ENCODE measurements at regions not wholly inside any gene's neighbourhood (a gene's known extent, or its start where the extent isn't known, plus 50 kb on each side); places are given as distances from the start of the nearest gene placed in this dataset.

DNA sequence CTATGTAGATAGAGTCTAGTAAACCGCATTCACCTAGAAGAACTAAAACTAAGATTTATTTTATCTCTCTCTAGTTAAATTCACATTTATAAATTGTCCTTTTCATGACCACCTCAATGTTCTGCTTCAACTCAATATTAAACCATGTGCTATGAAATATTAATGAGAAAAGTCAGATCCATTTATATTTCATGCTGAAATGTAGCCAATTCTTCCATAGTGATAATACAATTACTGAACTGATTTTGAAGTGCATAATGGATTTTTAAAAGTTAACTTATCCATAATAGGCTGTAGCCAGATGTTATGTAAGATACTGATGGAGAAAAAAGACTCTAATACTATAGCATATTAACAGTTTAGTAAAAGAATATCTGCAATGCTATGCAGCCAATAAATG is 479.7 kb upstream of the PCDH15 start:
- TF ChIP-seq SP1 (CRISPR knock-in tag; conservative IDR thresholded peaks at IDR 0.05), result no peak
- no peak for TF ChIP-seq RELA (CRISPR knock-in tag; IDR thresholded peaks at IDR 0.05; ENCODE audit: borderline replicate concordance)
- TF ChIP-seq NFE2L1 (CRISPR knock-in tag; IDR thresholded peaks at IDR 0.05), result no peak
- TF ChIP-seq, protein P1, sequence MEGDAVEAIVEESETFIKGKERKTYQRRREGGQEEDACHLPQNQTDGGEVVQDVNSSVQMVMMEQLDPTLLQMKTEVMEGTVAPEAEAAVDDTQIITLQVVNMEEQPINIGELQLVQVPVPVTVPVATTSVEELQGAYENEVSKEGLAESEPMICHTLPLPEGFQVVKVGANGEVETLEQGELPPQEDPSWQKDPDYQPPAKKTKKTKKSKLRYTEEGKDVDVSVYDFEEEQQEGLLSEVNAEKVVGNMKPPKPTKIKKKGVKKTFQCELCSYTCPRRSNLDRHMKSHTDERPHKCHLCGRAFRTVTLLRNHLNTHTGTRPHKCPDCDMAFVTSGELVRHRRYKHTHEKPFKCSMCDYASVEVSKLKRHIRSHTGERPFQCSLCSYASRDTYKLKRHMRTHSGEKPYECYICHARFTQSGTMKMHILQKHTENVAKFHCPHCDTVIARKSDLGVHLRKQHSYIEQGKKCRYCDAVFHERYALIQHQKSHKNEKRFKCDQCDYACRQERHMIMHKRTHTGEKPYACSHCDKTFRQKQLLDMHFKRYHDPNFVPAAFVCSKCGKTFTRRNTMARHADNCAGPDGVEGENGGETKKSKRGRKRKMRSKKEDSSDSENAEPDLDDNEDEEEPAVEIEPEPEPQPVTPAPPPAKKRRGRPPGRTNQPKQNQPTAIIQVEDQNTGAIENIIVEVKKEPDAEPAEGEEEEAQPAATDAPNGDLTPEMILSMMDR (IDR thresholded peaks at IDR 0.05), result no peak
- TF ChIP-seq ELF4 (CRISPR knock-in tag; IDR thresholded peaks at IDR 0.05; ENCODE audit: low read depth), result no peak
- TF ChIP-seq, protein P2, sequence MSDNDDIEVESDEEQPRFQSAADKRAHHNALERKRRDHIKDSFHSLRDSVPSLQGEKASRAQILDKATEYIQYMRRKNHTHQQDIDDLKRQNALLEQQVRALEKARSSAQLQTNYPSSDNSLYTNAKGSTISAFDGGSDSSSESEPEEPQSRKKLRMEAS (CRISPR knock-in tag; IDR thresholded peaks at IDR 0.05), result no peak
- TF ChIP-seq, protein P3, sequence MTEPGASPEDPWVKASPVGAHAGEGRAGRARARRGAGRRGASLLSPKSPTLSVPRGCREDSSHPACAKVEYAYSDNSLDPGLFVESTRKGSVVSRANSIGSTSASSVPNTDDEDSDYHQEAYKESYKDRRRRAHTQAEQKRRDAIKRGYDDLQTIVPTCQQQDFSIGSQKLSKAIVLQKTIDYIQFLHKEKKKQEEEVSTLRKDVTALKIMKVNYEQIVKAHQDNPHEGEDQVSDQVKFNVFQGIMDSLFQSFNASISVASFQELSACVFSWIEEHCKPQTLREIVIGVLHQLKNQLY (CRISPR knock-in tag; IDR thresholded peaks at IDR 0.05), result no peak
- TF ChIP-seq JUN (CRISPR knock-in tag; IDR thresholded peaks at IDR 0.05), result no peak
- TF ChIP-seq, protein P4, sequence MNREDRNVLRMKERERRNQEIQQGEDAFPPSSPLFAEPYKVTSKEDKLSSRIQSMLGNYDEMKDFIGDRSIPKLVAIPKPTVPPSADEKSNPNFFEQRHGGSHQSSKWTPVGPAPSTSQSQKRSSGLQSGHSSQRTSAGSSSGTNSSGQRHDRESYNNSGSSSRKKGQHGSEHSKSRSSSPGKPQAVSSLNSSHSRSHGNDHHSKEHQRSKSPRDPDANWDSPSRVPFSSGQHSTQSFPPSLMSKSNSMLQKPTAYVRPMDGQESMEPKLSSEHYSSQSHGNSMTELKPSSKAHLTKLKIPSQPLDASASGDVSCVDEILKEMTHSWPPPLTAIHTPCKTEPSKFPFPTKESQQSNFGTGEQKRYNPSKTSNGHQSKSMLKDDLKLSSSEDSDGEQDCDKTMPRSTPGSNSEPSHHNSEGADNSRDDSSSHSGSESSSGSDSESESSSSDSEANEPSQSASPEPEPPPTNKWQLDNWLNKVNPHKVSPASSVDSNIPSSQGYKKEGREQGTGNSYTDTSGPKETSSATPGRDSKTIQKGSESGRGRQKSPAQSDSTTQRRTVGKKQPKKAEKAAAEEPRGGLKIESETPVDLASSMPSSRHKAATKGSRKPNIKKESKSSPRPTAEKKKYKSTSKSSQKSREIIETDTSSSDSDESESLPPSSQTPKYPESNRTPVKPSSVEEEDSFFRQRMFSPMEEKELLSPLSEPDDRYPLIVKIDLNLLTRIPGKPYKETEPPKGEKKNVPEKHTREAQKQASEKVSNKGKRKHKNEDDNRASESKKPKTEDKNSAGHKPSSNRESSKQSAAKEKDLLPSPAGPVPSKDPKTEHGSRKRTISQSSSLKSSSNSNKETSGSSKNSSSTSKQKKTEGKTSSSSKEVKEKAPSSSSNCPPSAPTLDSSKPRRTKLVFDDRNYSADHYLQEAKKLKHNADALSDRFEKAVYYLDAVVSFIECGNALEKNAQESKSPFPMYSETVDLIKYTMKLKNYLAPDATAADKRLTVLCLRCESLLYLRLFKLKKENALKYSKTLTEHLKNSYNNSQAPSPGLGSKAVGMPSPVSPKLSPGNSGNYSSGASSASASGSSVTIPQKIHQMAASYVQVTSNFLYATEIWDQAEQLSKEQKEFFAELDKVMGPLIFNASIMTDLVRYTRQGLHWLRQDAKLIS (CRISPR knock-in tag; IDR thresholded peaks at IDR 0.05; ENCODE audit: borderline replicate concordance), result no peak
- no peak for TF ChIP-seq ZNF263 (CRISPR knock-in tag; IDR thresholded peaks at IDR 0.05; ENCODE audit: low read depth)

Data from WTC11 (cell line).